B cell (primary cell): ENCODE measurements at regions not wholly inside any gene's neighbourhood (a gene's known extent, or its start where the extent isn't known, plus 50 kb on each side); places are given as distances from the start of the nearest gene placed in this dataset.
"Not testable (repeated sequence)": the region's sequence is repeated elsewhere in the genome, so short reads cannot be mapped to it uniquely, and the experiment has no call there.

Experiments used
- ATAC-seq: fragments of 200-7000 bp; cut with Tn5 transposase; one replicate; pipeline ENCODE4 v1.10.0; 2021; ENCODE audit warnings: low read depth, mild to moderate bottlenecking, moderate number of reproducible peaks, moderate library complexity
- CTCF ChIA-PET: fragments of 350-600 bp; sonication (Branson Sonifier 250); formaldehyde crosslinking; loops from one replicate; lab custom pipeline; 2021; ENCODE audit warnings: antibody characterized with exemption, inconsistent platforms; lab: Charles Lee
- POLR2A ChIA-PET: fragments of 350-600 bp; sonication (Branson Sonifier 250); formaldehyde crosslinking; loops from one replicate; lab custom pipeline; 2021; ENCODE audit warnings: antibody characterized with exemption; lab: Charles Lee
- DNase-seq: peaks from one replicate; pipeline ENCODE4 v3.0.0; 2013
- H2AFZ ChIP-seq: 2 replicates; pipeline ENCODE4 v1.6.1; 2012; ENCODE audit warnings: mild to moderate bottlenecking, low read depth, low read length; ENCODE audit not compliant: insufficient read depth, poor library complexity, severe bottlenecking
- H3K27ac ChIP-seq, 2 donors: 1 replicate in 1 of 2; 2 replicates in 1 of 2; pipeline ENCODE4 v1.5.1; 2012 to 2013; ENCODE audit warnings: low read length in 2 of 2, mild to moderate bottlenecking in 2 of 2, moderate library complexity in 1 of 2
- H3K27me3 ChIP-seq, 4 experiments: fragments of 200-600 bp in 1 of 4; sonication (generic) in 1 of 4; replicated peaks in 1 of 4; 1 replicate in 2 of 4; 2 replicates in 2 of 4; pipeline versions ENCODE4 v1.6.1 to v1.7.0; 2013 to 2016; ENCODE audit warnings: low read length in 3 of 4, mild to moderate bottlenecking in 2 of 4, mixed read lengths in 1 of 4, moderate library complexity in 1 of 4; ENCODE audit not compliant: insufficient read depth in 4 of 4, control insufficient read depth in 3 of 4; ENCODE audit errors: control extremely low read depth in 1 of 4
- H3K36me3 ChIP-seq, 2 experiments: replicated peaks in 1 of 2; 1 replicate in 1 of 2; 2 replicates in 1 of 2; pipeline versions ENCODE4 v1.6.1 to v1.7.1; 2013; ENCODE audit warnings: low read length in 1 of 2; ENCODE audit not compliant: insufficient read depth in 2 of 2, control insufficient read depth in 1 of 2; ENCODE audit errors: control extremely low read depth in 1 of 2, extremely low read depth in 1 of 2
- H3K4me1 ChIP-seq, 2 donors: fragments of 200-600 bp in 1 of 2; sonication (generic) in 1 of 2; 1 replicate in 1 of 2; 2 replicates in 1 of 2; pipeline versions ENCODE4 v1.5.1 to v1.6.1; 2013 to 2017; ENCODE audit warnings: low read length in 2 of 2; ENCODE audit not compliant: control insufficient read depth in 2 of 2, insufficient read depth in 2 of 2
- H3K4me2 ChIP-seq: replicated peaks from 2 replicates; pipeline ENCODE3; 2012; ENCODE audit warnings: mild to moderate bottlenecking, low read depth, low read length; ENCODE audit not compliant: poor library complexity, severe bottlenecking
- H3K4me3 ChIP-seq, 5 experiments: fragments of 200-600 bp in 1 of 5; sonication (generic) in 1 of 5; 1 replicate in 3 of 5; 2 replicates in 2 of 5; pipeline versions ENCODE4 v1.5.1 to v1.7.0; 2011 to 2016; ENCODE audit warnings: low read length in 4 of 5, mild to moderate bottlenecking in 4 of 5, low read depth in 2 of 5, control low read depth in 1 of 5, moderate library complexity in 1 of 5; ENCODE audit not compliant: insufficient read depth in 1 of 5; ENCODE audit errors: control extremely low read depth in 1 of 5, extremely low read depth in 1 of 5
- H3K79me2 ChIP-seq: fragments of 200-600 bp; sonication (generic); one replicate; pipeline ENCODE4 v1.6.0; 2016; ENCODE audit warnings: low read length; ENCODE audit not compliant: control insufficient read depth, insufficient read depth
- H3K9ac ChIP-seq: fragments of 200-600 bp; sonication (generic); 2 replicates; pipeline ENCODE4 v1.6.1; 2017; ENCODE audit warnings: mild to moderate bottlenecking, low read length, moderate library complexity
- H3K9me3 ChIP-seq, 3 donors: one replicate each; pipeline versions ENCODE4 v1.6.1 to v1.7.1; 2013; ENCODE audit warnings: low read length in 2 of 3; ENCODE audit not compliant: control insufficient read depth in 2 of 3, insufficient read depth in 1 of 3; ENCODE audit errors: control extremely low read depth in 1 of 3
- H4K20me1 ChIP-seq: 2 replicates; pipeline ENCODE4 v1.6.0; 2012; ENCODE audit warnings: mild to moderate bottlenecking, low read length; ENCODE audit not compliant: insufficient read depth, control insufficient read depth, poor library complexity, severe bottlenecking
- H3K27ac Mint-ChIP-seq: one replicate; pipeline ENCODE4 v1.8.0; 2021; ENCODE audit warnings: mixed read lengths
- H3K27me3 Mint-ChIP-seq: one replicate; pipeline ENCODE4 v1.8.0; 2021; ENCODE audit warnings: mixed read lengths
- H3K4me1 Mint-ChIP-seq: one replicate; pipeline ENCODE4 v1.8.0; 2021; ENCODE audit warnings: mixed read lengths
- H3K4me3 Mint-ChIP-seq: one replicate; pipeline ENCODE4 v1.8.0; 2021; ENCODE audit warnings: mixed read lengths
- H3K9me3 Mint-ChIP-seq: one replicate; pipeline ENCODE4 v1.8.0; 2022; ENCODE audit warnings: mixed read lengths; ENCODE audit not compliant: insufficient read depth
- EZH2 ChIP-seq: IDR thresholded peaks from 2 replicates; pipeline ENCODE4 v1.6.1; 2012; ENCODE audit warnings: borderline replicate concordance, low read depth, mild to moderate bottlenecking, moderate library complexity, low read length; ENCODE audit not compliant: insufficient read depth, poor library complexity, severe bottlenecking
- WGBS: methylation state at CpG from one replicate; pipeline ENCODE4 v1.1.5; 2013; ENCODE audit warnings: missing lambda C conversion rate; ENCODE audit not compliant: insufficient coverage; 5-methylcytosine and 5-hydroxymethylcytosine counted together
- intact Hi-C: fragments of 100-400 bp; cut with micrococcal nuclease; formaldehyde crosslinking; loops from one replicate; pipeline ENCODE4 v1.10.0; 2022
- TF ChIP-seq, protein P1 (sequence below): fragments of 200-600 bp; IDR thresholded peaks from one replicate; pipeline ENCODE4 v1.8.0; 2022; ENCODE audit warnings: antibody characterized with exemption, mild to moderate bottlenecking

DNA sequence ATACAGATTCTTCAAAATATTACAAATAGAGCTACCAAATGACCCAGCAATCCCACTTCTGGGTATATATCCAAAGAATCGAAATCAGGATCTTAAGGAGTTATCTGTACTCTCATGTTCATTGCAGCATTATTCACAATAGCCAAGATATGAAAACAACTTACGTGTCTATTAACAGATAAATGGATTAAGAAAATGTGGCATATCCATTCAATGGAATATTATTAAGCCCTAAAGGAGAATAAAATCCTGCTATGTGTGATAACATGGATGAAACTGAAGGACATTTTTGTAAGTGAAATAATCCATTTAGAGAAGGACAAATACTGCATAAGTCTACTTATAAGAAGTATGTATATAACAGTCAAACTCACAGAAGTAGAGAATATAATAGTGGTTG, 450.6 kb downstream of the TMEM232 start:
- ATAC-seq, result no peak
- H3K36me3 ChIP-seq, result no peaks in the 10 kb centered on the region
- DNase-seq, result no peak
- H3K4me3 Mint-ChIP-seq, result no peak overlapping the region
- H3K4me1 ChIP-seq, result no peaks in the 10 kb centered on the region
- no peaks in the 10 kb centered on the region for H3K27me3 Mint-ChIP-seq
- H3K27ac ChIP-seq, result no peak overlapping the region
- no peak overlapping the region for H3K9ac ChIP-seq
- H3K9me3 Mint-ChIP-seq, result peaks cover 1% of the 10 kb centered on the region
- no peaks in the 10 kb centered on the region for H3K27me3 ChIP-seq
- H3K9me3 ChIP-seq, result peaks cover 0 to 4% (median 0%) of the 10 kb centered on the region in 3 donors
- H3K4me2 ChIP-seq, result no peak overlapping the region
- no peak overlapping the region for H3K4me3 ChIP-seq
- no peak overlapping the region for H2AFZ ChIP-seq
- no peaks in the 10 kb centered on the region for H3K4me1 Mint-ChIP-seq
- no CpG with 5 or more reads among the region's 2 CpGs for WGBS
- H4K20me1 ChIP-seq, result no peaks in the 10 kb centered on the region
- TF ChIP-seq EZH2, result no peak
- TF ChIP-seq, protein P1, sequence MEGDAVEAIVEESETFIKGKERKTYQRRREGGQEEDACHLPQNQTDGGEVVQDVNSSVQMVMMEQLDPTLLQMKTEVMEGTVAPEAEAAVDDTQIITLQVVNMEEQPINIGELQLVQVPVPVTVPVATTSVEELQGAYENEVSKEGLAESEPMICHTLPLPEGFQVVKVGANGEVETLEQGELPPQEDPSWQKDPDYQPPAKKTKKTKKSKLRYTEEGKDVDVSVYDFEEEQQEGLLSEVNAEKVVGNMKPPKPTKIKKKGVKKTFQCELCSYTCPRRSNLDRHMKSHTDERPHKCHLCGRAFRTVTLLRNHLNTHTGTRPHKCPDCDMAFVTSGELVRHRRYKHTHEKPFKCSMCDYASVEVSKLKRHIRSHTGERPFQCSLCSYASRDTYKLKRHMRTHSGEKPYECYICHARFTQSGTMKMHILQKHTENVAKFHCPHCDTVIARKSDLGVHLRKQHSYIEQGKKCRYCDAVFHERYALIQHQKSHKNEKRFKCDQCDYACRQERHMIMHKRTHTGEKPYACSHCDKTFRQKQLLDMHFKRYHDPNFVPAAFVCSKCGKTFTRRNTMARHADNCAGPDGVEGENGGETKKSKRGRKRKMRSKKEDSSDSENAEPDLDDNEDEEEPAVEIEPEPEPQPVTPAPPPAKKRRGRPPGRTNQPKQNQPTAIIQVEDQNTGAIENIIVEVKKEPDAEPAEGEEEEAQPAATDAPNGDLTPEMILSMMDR, result no peak
- intact Hi-C loops, result no loop called here
- H3K79me2 ChIP-seq, result no peaks in the 10 kb centered on the region
- POLR2A ChIA-PET, result no interaction called here
- H3K27ac Mint-ChIP-seq, result no peak overlapping the region
- CTCF ChIA-PET, result no interaction called here

- ATAC-seq, POLR2A ChIA-PET, H3K36me3 ChIP-seq, H3K27ac ChIP-seq, CTCF ChIA-PET, H3K4me2 ChIP-seq, H3K4me3 Mint-ChIP-seq, H4K20me1 ChIP-seq, H3K27ac Mint-ChIP-seq, H3K27me3 ChIP-seq, H3K4me3 ChIP-seq, intact Hi-C loops, H3K9me3 Mint-ChIP-seq, H3K4me1 Mint-ChIP-seq, H3K4me1 ChIP-seq, H3K9ac ChIP-seq, H3K27me3 Mint-ChIP-seq, H2AFZ ChIP-seq, H3K79me2 ChIP-seq, DNase-seq, H3K9me3 ChIP-seq: not testable (repeated sequence)
- no CpG with 5 or more reads among the region's 1 CpG for WGBS
Measured at GRCh38 chr5:110278449-110278848, 448.0 kb downstream of the TMEM232 start.

DNA sequence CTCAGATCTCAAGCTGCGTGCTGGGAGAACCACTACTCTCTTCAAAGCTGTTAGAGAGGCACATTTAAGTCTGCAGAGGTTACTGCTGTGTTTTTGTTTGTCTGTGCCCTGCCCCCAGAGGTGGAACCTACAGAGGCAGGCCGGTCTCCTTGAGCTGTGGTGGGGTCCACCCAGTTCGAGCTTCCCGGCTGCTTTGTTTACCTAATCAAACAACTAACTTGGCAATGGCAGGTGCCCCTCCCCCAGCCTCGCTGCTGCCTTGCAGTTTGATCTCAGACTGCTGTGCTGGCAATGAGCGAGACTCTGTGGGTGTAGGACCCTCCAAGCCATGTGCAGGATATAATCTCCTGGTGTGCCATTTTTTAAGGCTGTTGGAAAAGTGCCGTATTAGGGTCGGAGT, 442.4 kb downstream of the TMEM232 start:
- H3K27me3 Mint-ChIP-seq, H3K4me3 Mint-ChIP-seq, H3K4me3 ChIP-seq, DNase-seq, H2AFZ ChIP-seq, intact Hi-C loops, POLR2A ChIA-PET, H3K9me3 Mint-ChIP-seq, H4K20me1 ChIP-seq, CTCF ChIA-PET, H3K36me3 ChIP-seq, H3K27ac Mint-ChIP-seq, H3K4me1 ChIP-seq, H3K9me3 ChIP-seq, H3K4me1 Mint-ChIP-seq, H3K27me3 ChIP-seq, H3K4me2 ChIP-seq, H3K79me2 ChIP-seq, H3K27ac ChIP-seq, ATAC-seq, H3K9ac ChIP-seq: not testable (repeated sequence)
- 84% methylated on average over 8 of the region's 8 CpGs for WGBS
